GM18909 (cell line): ENCODE measurements at regions not wholly inside any gene's neighbourhood (a gene's known extent, or its start where the extent isn't known, plus 50 kb on each side); places are given as distances from the start of the nearest gene placed in this dataset.

Experiments
- ATAC-seq: cut with Tn5 transposase; IDR thresholded peaks from one replicate; pipeline ENCODE4 v1.9.1; 2021; ENCODE audit warnings: mild to moderate bottlenecking; ENCODE audit not compliant: unreplicated experiment, poor library complexity

DNA sequence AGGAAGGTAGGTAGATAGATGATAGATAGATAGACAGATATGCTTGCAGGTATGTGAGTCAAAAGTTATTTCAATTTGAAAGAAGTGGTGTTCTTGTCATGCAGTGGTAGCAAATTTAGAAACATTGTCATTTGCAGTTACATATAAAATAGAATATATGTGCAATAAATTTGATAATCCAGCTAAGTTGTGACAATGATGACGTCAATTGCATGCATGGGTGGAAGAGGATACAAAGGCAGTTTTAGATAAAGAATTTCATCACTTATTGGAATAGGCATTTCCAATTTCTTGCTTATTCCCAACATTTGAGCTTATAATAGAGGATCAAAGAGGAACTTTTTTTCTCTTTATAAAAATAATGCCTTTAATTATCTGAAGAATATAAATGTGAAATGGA is 99.2 kb upstream of the KCNJ16 start:
- no peak for ATAC-seq

DNA sequence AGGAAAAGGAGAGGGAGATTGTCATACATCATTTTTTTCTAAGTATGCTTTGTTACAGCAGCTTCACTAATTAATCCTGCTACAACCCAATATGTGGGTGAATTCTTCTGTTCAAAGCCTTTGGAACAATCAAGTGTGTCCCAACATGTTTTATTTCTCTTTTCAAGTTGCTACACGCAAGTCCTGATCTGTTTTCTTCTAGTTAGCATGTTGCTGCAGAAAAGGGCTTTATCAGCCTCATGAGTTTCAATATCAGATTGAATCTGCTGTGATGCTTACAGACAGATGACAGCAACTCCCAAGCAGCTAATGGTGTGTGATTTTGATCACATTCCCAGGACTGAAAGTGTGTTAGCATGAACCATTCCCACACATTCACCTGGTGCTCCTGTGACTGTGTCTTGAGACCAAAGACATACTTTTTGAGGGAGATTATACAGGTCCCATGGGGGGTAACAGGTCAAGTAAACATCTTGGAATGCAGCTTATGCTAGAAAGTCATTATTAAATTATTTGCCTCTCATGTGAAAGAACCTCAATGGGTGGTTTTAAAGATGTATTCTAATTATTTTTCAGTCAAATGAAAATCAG is 96.9 kb upstream of the KCNJ16 start:
- ATAC-seq = no peak

DNA sequence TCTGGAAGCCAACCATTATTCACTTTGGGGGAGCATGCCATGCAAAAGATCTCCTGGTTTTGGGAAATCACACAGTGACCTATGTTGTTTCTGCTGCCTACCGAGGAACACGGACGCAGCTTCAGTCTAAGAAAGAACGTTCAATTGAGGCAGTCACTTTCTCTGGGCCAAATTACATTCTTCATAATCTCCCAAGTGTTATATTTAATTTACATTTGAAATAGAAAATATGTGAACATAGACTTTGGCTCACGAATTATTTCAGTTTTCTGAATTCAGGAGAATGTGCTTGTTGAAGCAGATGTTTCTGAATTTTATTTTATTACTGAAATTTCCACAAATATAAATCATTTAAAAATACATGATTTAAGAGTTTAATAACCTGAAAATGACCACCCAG is 93.6 kb upstream of the KCNJ16 start:
- no peak for ATAC-seq

DNA sequence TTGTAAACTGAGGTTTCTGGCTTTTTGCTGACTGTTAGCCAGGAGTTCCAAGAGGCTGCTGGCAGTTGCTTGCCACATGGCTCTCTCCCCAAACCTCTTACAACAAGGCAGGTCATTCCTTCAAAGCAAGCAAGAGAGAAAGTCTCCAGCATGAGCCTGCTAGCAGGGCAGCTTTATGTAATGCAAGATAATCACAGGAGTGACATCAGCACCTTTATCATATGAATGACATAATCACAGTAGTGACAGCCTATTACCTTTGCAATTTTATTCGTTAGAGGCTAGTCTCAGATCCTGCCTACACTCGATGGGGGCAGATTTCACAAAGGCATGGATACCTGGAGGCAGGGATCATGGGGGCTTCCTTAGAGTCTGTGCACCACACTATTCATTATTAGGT is 79.5 kb upstream of the KCNJ16 start:
- ATAC-seq = no peak

DNA sequence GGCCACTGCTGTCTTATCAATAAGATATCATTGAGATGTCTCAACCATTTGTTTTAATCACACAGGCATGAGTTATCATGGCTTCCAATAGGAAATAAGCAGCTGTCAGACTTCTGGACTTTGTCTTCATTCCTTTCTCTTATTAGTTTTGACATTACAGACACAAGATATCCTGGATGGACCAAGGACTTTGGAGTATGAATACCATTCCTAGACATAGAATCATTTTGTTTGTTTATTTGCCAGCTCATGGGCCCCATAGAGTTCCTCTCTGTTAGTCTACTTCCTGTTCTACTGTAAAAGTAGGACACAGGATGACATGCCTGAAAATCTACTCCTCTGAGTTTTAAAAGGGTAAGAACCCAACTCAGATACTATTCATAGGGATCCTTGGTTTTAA is 77.7 kb upstream of the KCNJ16 start:
- ATAC-seq = no peak

DNA sequence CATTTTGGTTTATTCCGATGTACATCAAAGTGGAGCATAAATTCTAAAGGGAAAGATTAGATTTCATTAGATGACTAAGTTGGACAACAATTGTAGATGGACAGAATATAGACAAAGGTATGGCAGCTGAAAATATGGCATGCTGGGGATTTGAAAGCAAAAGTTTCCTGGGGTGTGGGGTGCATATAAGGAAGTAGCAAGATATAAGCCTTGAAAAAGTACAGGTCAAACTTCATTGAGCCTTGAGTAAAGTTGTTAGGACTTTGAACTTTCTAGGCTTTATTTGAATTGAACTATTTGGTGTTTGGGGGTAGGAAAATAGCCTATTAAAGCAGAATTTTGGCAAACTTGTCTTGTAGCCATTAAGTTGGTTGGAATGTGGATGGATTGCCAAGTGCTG is 75.8 kb upstream of the KCNJ16 start:
- no peak for ATAC-seq

DNA sequence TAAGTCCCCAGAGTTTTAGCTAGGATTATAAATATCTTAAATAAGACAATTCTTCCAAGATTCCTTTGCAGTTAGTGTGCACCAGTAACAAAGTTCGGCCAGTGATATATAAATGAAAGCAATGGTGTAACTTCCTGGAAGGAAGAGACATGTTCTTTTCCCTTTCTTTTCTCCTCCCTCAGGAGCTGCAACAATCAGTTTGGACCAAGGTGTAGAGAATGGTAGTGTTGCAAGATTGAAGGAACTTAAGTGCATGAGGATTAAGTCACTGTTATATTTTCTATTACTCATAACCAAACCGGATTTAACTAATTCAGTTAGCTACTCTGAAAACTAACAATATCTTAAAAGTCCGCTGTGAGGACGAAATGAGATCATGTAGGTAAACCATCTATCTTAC is 68.9 kb upstream of the KCNJ16 start:
- ATAC-seq = no peak

DNA sequence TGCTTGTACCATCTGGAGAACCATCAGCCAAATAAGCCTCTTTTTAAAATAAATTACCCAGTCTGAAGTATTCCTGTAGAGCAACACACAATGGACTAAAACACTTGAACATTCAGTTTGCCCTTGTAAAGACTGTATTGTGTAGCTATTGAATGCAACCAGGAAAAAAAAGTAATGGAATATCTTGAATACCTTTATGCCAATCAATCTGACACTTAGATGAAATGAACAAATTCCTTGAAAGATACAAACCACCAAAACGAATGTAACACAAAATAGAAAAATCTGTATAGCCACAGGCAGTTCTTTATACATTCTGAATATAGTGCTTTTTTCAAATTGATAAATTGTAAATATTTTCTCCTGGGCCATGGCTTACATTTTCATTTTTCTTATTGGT is 63.3 kb upstream of the KCNJ16 start:
- no peak for ATAC-seq

DNA sequence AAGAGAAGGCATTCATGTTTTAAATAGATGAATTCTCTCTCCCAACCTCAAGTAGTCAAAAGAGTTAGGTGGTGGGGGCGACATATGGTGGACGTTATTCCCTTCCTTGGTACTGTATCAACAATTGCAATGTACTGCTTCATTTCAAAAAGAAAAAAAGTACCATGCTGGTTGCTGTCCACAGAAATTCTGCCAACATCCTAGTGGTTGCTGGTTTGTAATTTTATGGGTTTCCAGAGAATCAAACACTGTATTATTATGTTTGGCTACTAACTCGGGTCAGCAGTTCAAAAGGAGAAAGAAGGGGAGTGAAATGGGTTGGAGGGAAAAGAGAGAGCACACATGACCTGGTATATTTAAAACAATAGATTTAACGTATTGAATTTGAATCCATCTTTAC is 61.1 kb upstream of the KCNJ16 start:
- no peak for ATAC-seq

DNA sequence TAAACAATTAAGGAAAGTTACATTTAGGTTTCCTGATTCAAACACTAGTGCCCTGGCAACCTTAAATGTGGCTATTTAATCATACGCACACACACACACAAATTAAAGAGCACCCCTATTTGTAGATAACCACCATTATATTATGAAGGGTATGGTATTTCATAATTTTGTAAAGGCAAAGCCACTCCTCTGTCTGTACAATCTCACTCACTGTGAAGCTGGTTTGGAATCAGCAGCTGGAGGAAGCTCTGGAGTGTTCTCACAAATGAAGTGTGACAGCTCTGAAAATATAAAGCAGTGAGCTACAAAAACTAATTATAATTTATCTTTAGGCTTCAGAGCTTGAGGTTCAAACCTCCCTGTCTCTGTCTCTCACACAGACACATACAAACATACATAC is 57.9 kb upstream of the KCNJ16 start:
- no peak for ATAC-seq

DNA sequence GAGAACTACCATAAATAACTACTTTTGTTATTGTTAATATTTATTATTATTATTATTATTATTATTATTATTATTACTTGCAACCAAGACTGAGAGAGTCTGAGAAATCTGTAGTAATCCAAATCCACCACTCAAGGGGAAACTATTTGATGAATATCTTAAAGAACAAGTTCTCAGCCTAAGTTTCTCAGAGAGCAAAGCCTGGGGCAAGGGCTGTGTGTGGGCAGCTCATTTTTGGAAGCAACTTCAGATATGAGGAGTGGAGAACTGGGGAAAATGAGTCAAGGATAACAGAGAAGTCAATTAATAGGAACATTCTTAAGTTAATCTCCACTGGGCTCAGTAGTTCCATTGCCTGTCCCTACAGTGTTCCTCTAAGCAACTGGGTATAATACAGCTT is 57.1 kb upstream of the KCNJ16 start:
- ATAC-seq = no peak

DNA sequence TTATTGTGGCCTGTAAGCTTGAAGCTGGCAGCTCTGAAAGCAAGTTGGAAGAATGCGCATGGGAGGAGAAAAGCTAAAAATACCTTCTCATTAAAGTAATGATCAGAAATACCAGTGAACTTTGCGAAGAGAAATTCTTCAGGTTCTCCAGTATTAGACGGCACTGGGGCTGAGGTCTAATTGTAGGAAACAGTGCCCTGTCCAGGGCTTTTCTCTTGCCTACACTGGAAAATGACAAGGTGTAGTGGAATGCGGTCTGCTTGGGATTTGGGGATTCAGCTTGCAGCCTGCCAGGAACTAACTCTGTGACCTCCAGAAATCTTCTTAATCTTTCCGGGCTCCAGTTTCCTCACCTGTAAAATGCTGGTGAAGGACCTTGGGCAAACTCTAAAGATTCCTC is 53.3 kb upstream of the KCNJ16 start:
- no peak for ATAC-seq

DNA sequence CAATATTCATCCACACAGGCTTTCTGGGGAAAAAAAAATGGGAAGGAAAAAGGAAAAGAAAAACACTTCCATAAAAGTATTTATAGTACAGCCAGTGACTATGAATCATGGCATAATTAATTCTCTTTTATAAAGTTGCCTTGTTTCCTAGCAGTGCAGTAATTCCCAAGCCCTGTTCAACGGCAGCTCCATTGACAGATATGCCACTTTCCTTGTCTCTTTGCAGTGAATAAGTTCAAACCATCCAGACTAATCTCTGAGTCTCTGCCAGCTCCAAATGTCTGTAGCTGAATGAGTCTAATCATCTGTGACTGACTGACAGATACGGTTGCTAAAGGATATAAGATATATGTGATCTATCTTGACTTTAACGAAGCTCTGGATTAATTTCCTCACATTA is 52.9 kb upstream of the KCNJ16 start:
- ATAC-seq = no peak

DNA sequence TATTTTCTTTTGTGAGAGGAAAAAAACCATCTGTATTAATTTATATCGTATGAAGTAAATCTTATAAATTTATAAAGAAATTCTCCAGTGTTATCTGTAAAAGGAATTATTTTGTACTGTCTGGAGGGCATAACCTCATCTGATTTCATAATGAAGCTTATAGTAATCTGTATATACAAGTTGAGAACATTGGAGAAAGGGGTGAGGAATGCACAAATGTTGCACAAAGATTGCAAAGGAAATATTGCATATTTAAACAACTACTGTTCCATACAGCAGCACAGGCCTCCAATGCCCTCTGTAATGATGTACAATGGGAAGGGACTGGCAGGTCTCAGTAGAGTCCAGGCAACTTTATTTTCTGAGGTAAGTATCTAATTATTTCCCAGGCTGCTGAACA is 50.8 kb upstream of the KCNJ16 start:
- ATAC-seq = no peak
